OCI-LY7 (cell line): ENCODE measurements at regions not wholly inside any gene's neighbourhood (a gene's known extent, or its start where the extent isn't known, plus 50 kb on each side); places are given as distances from the start of the nearest gene placed in this dataset.

ENCODE experiments used
- CTCF ChIP-seq: fragments of 200-600 bp; sonication (generic); conservative IDR thresholded peaks from 2 replicates; pipeline ENCODE4 v1.5.1; 2014; ENCODE audit warnings: mild to moderate bottlenecking, antibody characterized with exemption, low read length, moderate library complexity, mixed read lengths
- EZH2phosphoT487 ChIP-seq: fragments of 200-600 bp; sonication (generic); IDR thresholded peaks from 2 replicates; pipeline ENCODE4 v1.6.1; 2018; ENCODE audit warnings: low read depth, borderline replicate concordance, mild to moderate bottlenecking, mixed run types, antibody characterized with exemption, low read length, moderate library complexity, mixed read lengths

GRCh38 chr3:88225326-88226008, 75.7 kb downstream of the C3orf38 start:
- TF ChIP-seq CTCF (no peak), EZH2phosphoT487 (no peak)
